Vagina (tissue), 2 donors: ENCODE measurements at regions not wholly inside any gene's neighbourhood (a gene's known extent, or its start where the extent isn't known, plus 50 kb on each side); places are given as distances from the start of the nearest gene placed in this dataset.

Experiments used
- POLR2A ChIP-seq, 2 donors: fragments of 450-650 bp; IDR thresholded peaks; one replicate each; pipeline ENCODE4 v1.6.1; 2017; ENCODE audit warnings: antibody characterized with exemption in 2 of 2, mild to moderate bottlenecking in 2 of 2, moderate library complexity in 2 of 2
- POLR2AphosphoS5 ChIP-seq, 2 donors: sonication (generic); formaldehyde crosslinking; IDR thresholded peaks; one replicate each; pipeline ENCODE4 v1.9.0; 2017; ENCODE audit warnings: antibody characterized with exemption in 2 of 2, mild to moderate bottlenecking in 2 of 2, low read depth in 1 of 2; ENCODE audit not compliant: insufficient read depth in 1 of 2
- TF ChIP-seq, protein P1 (sequence below), 3 experiments: fragments of 450-650 bp in 2 of 3; fragments of 200-600 bp in 1 of 3; sonication (generic) in 1 of 3; IDR thresholded peaks; one replicate each; pipeline ENCODE4 v1.5.1; 2017 to 2019; ENCODE audit warnings: antibody characterized with exemption in 3 of 3, mild to moderate bottlenecking in 2 of 3, moderate library complexity in 2 of 3

DNA sequence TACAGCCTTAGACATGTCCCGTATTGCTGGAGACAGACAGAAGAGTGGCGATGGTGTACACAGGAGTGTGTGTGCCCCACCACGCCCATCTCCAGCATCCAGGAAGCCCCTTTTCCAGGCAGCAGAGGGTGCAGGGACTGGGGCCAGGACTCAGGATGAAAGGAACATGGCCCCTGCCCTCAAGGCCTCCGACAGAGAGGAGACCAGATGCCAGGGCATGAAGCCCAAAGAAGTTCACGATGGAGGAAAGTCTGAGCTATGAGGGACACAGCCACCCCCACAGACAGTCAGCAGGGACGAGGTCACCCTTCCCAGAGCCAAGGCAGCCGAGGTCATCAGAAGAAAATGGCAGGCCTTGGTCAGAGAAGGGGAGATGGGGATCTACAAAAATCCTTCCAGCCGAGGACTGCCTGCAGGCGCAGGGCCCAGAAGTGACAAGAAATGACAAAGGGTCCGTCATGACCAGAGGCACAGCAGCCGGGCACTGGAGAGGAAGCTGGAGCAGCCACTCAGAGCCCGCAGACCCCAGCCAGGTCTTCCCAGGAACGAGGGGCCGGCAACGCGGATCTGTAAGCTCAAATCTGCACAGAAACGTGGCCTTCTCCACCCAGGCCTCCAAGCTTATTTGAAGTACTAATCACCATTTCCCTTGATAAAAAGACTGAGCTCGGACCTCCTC lies 78.7 kb upstream of the PPP2R2D start:
- TF ChIP-seq, protein P1, sequence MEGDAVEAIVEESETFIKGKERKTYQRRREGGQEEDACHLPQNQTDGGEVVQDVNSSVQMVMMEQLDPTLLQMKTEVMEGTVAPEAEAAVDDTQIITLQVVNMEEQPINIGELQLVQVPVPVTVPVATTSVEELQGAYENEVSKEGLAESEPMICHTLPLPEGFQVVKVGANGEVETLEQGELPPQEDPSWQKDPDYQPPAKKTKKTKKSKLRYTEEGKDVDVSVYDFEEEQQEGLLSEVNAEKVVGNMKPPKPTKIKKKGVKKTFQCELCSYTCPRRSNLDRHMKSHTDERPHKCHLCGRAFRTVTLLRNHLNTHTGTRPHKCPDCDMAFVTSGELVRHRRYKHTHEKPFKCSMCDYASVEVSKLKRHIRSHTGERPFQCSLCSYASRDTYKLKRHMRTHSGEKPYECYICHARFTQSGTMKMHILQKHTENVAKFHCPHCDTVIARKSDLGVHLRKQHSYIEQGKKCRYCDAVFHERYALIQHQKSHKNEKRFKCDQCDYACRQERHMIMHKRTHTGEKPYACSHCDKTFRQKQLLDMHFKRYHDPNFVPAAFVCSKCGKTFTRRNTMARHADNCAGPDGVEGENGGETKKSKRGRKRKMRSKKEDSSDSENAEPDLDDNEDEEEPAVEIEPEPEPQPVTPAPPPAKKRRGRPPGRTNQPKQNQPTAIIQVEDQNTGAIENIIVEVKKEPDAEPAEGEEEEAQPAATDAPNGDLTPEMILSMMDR (IDR thresholded peaks at IDR 0.05): no peak
- TF ChIP-seq POLR2A (IDR thresholded peaks at IDR 0.05) (no peak), POLR2AphosphoS5 (IDR thresholded peaks at IDR 0.05; ENCODE audit: insufficient read depth in 1 of 2, low read depth in 1 of 2) (no peak)
